H1 (cell line): ENCODE measurements at regions not wholly inside any gene's neighbourhood (a gene's known extent, or its start where the extent isn't known, plus 50 kb on each side); places are given as distances from the start of the nearest gene placed in this dataset.

Experiments
- CHD2 ChIP-seq: IDR thresholded peaks from 2 replicates; pipeline ENCODE4 v1.6.1; 2012; ENCODE audit warnings: low read length, improper control_type of control experiment
- CTCF ChIP-seq, 3 experiments: IDR thresholded peaks; 1 replicate in 2 of 3; 2 replicates in 1 of 3; pipeline versions ENCODE4 v1.5.1 to v1.6.1; 2011; ENCODE audit warnings: low read length in 3 of 3, mild to moderate bottlenecking in 3 of 3, inconsistent platforms in 2 of 3, low read depth in 1 of 3, moderate library complexity in 1 of 3; ENCODE audit not compliant: insufficient read depth in 1 of 3; ENCODE audit errors: control extremely low read depth in 1 of 3
- EP300 ChIP-seq, 2 experiments: IDR thresholded peaks; 1 replicate in 1 of 2; 2 replicates in 1 of 2; pipeline ENCODE4 v1.6.1; 2011 to 2012; ENCODE audit warnings: low read depth in 2 of 2, low read length in 2 of 2, mild to moderate bottlenecking in 2 of 2, borderline replicate concordance in 1 of 2, inconsistent platforms in 1 of 2, moderate library complexity in 1 of 2
- KDM1A ChIP-seq: fragments of 200-600, 300-600 bp; sonication (generic); IDR thresholded peaks from 2 replicates; pipeline ENCODE4 v1.7.1; 2016; ENCODE audit warnings: mild to moderate bottlenecking, low read length, borderline replicate concordance
- POLR2A ChIP-seq, 2 experiments: IDR thresholded peaks; 1 replicate in 1 of 2; 2 replicates in 1 of 2; pipeline ENCODE4 v1.6.1; 2011; ENCODE audit warnings: low read depth in 2 of 2, low read length in 2 of 2, mild to moderate bottlenecking in 2 of 2; ENCODE audit errors: control extremely low read depth in 1 of 2
- RNF2 ChIP-seq: fragments of 200-900, 300-1000 bp; sonication (generic); IDR thresholded peaks from 2 replicates; pipeline ENCODE4 v1.7.1; 2016; ENCODE audit warnings: borderline replicate concordance, low read depth, mild to moderate bottlenecking, antibody characterized with exemption, low read length; ENCODE audit not compliant: poor library complexity, severe bottlenecking; ENCODE audit errors: missing control alignments

- no peak for TF ChIP-seq CHD2
- no peak for TF ChIP-seq POLR2A (IDR thresholded peaks at IDR 0.05; ENCODE audit: control extremely low read depth in 1 of 2, low read depth in 2 of 2, low read length in 2 of 2)
- TF ChIP-seq EP300 (IDR thresholded peaks at IDR 0.05; ENCODE audit: borderline replicate concordance in 1 of 2, low read depth in 2 of 2, low read length in 2 of 2), result no peak
- TF ChIP-seq CTCF (IDR thresholded peaks at IDR 0.05; ENCODE audit: control extremely low read depth in 1 of 3, insufficient read depth in 1 of 3, low read depth in 1 of 3, low read length in 3 of 3), result no peak
- no peak for TF ChIP-seq RNF2
- TF ChIP-seq KDM1A, result no peak
Measured at GRCh38 chr4:176489001-176489400, 169.2 kb downstream of the SPCS3 start.
